GM12878 (cell line): ENCODE measurements at regions not wholly inside any gene's neighbourhood (a gene's known extent, or its start where the extent isn't known, plus 50 kb on each side); places are given as distances from the start of the nearest gene placed in this dataset.

Experiments
- ATAC-seq: fragments of 200-7000 bp; cut with Tn5 transposase; 3 replicates; pipeline ENCODE4 v1.9.1; 2020; ENCODE audit warnings: mild to moderate bottlenecking, moderate library complexity
- BruUV-seq: library from RNA; stranded (reverse); fragments of 400-500 nt; replicated peaks from 2 replicates; lab custom pipeline; 2021; lab: Mats Ljungman, UMichigan
- CTCF ChIA-PET: fragments of 300-600 bp; sonication (Branson Sonifier 250); formaldehyde crosslinking; extraction: SDS; loops from one replicate; lab custom pipeline; 2021; ENCODE audit warnings: inconsistent platforms; lab: Yijun Ruan, JAX
- POLR2A ChIA-PET: fragments of 350-600 bp; formaldehyde crosslinking; extraction: SDS; loops from one replicate; lab custom pipeline; 2021; ENCODE audit warnings: inconsistent platforms; lab: Charles Lee
- RAD21 ChIA-PET: fragments of 300-600 bp; sonication (Branson Sonifier 250); formaldehyde crosslinking; loops from one replicate; lab custom pipeline; 2023; ENCODE audit warnings: antibody characterized with exemption; ENCODE audit not compliant: unreplicated experiment; lab: Charles Lee
- SMC1A ChIA-PET: fragments of 300-600 bp; sonication (Branson Sonifier 250); formaldehyde crosslinking; loops from one replicate; lab custom pipeline; 2023; ENCODE audit not compliant: unreplicated experiment, uncharacterized antibody; lab: Charles Lee
- DNase-seq: peaks from one replicate; pipeline ENCODE4 v3.0.0-alpha.2; 2011; ENCODE audit warnings: low read depth, low spot score
- FAIRE-seq: peaks from 3 replicates; lab custom pipeline; 2011; peaks lifted over from hg19 to GRCh38; lab: Jason Lieb, UNC
- H2AFZ ChIP-seq: 2 replicates; pipeline ENCODE4 v1.6.0; 2011; ENCODE audit warnings: low read depth, low read length, control low read depth; ENCODE audit not compliant: control insufficient read depth
- H3K27ac ChIP-seq: 2 replicates; pipeline ENCODE4 v1.5.1; 2011; ENCODE audit warnings: control low read depth; ENCODE audit not compliant: control insufficient read depth, insufficient read depth
- H3K27me3 ChIP-seq, 2 experiments: replicated peaks in 1 of 2; 2 replicates each; pipeline versions ENCODE4 v1.6.0 to v1.6.1; 2011; ENCODE audit warnings: low read length in 1 of 2; ENCODE audit not compliant: control insufficient read depth in 2 of 2, insufficient read depth in 2 of 2
- H3K36me3 ChIP-seq, 2 experiments: 2 replicates each; pipeline ENCODE4 v1.5.1; 2011; ENCODE audit warnings: low read length in 1 of 2; ENCODE audit not compliant: control insufficient read depth in 2 of 2, insufficient read depth in 2 of 2
- H3K4me1 ChIP-seq: 2 replicates; pipeline ENCODE4 v1.6.1; 2011; ENCODE audit warnings: mild to moderate bottlenecking, low read length, moderate library complexity, mixed read lengths; ENCODE audit not compliant: control insufficient read depth, insufficient read depth
- H3K4me2 ChIP-seq: 2 replicates; pipeline ENCODE4 v1.6.0; 2011; ENCODE audit warnings: control low read depth; ENCODE audit not compliant: control insufficient read depth, insufficient read depth
- H3K4me3 ChIP-seq: fragments of 200-600 bp; sonication (generic); 2 replicates; pipeline ENCODE4 v1.5.1; 2016
- H3K79me2 ChIP-seq: 2 replicates; pipeline ENCODE4 v1.6.0; 2011; ENCODE audit warnings: low read length; ENCODE audit not compliant: control insufficient read depth, insufficient read depth
- H3K9ac ChIP-seq: 2 replicates; pipeline ENCODE4 v1.8.0; 2011; ENCODE audit warnings: low read length, control low read depth, mixed read lengths; ENCODE audit not compliant: control insufficient read depth, insufficient read depth
- H3K9me3 ChIP-seq: replicated peaks from 3 replicates; pipeline ENCODE4 v1.5.1; 2011; ENCODE audit warnings: mild to moderate bottlenecking, low read length; ENCODE audit not compliant: control insufficient read depth, insufficient read depth
- H4K20me1 ChIP-seq: 2 replicates; pipeline ENCODE4 v1.6.0; 2011; ENCODE audit not compliant: control insufficient read depth, insufficient read depth
- ATF3 ChIP-seq: IDR thresholded peaks from 2 replicates; pipeline ENCODE4 v1.6.1; 2011; ENCODE audit warnings: low read depth, mild to moderate bottlenecking, low read length, moderate library complexity, borderline replicate concordance; ENCODE audit errors: extremely low read depth
- IKZF1 ChIP-seq: fragments of 450-650 bp; conservative IDR thresholded peaks from 2 replicates; pipeline ENCODE4 v1.6.1; 2017; ENCODE audit warnings: antibody characterized with exemption, mild to moderate bottlenecking
- IRF5 ChIP-seq: fragments of 450-650 bp; IDR thresholded peaks from 2 replicates; pipeline ENCODE4 v1.6.1; 2017; ENCODE audit warnings: borderline replicate concordance
- PML ChIP-seq: IDR thresholded peaks from 2 replicates; pipeline ENCODE4 v1.6.1; 2012; ENCODE audit warnings: low read length, inconsistent platforms
- POLR2A ChIP-seq: IDR thresholded peaks from 2 replicates; pipeline ENCODE4 v1.6.1; 2011; ENCODE audit warnings: low read depth, mild to moderate bottlenecking, low read length
- PRDM15 ChIP-seq: fragments of 450-650 bp; formaldehyde crosslinking; IDR thresholded peaks from 2 replicates; pipeline ENCODE4 v1.4.0; 2020; ENCODE audit warnings: mild to moderate bottlenecking, moderate library complexity
- SUPT20H ChIP-seq: IDR thresholded peaks from 2 replicates; pipeline ENCODE4 v1.6.1; 2011; ENCODE audit warnings: low read depth, mild to moderate bottlenecking, low read length, moderate library complexity, borderline replicate concordance; ENCODE audit not compliant: control insufficient read depth
- YY1 ChIP-seq: IDR thresholded peaks from 2 replicates; pipeline ENCODE4 v1.6.1; 2011; ENCODE audit warnings: low read depth, mild to moderate bottlenecking, low read length
- ZBTB40 ChIP-seq: fragments of 450-650 bp; IDR thresholded peaks from 2 replicates; pipeline ENCODE4 v1.6.1; 2016; ENCODE audit warnings: mild to moderate bottlenecking, moderate library complexity, borderline replicate concordance
- WGBS: methylation state at CpG from one replicate; pipeline ENCODE4 v1.1.6; 2016; ENCODE audit warnings: low lambda C conversion rate; ENCODE audit not compliant: insufficient replicate concordance, insufficient coverage; ENCODE audit errors: missing lambda C conversion rate; 5-methylcytosine and 5-hydroxymethylcytosine counted together
- in situ Hi-C: fragments of 300-500 bp; cut with MboI; formaldehyde crosslinking; loops from 9 replicates; pipeline ENCODE4 v1.14.3; 2018; ENCODE audit warnings: mixed read lengths
- intact Hi-C: fragments of 100-400 bp; cut with micrococcal nuclease; formaldehyde crosslinking; loops from one replicate; pipeline ENCODE4 v1.14.2; 2022; ENCODE audit not compliant: unreplicated experiment

GRCh38 chr22:22043296-22044078 lies 60.9 kb upstream of the TOP3B start:
- peak; percentile 61 for FAIRE-seq
- TF ChIP-seq ATF3 = no peak
- TF ChIP-seq IRF5 = no peak
- TF ChIP-seq SUPT20H = no peak
- no peak for TF ChIP-seq ZBTB40
- peak; percentile 56 for TF ChIP-seq POLR2A
- no peak for TF ChIP-seq PRDM15 (CRISPR knock-in tag)
- no peak for TF ChIP-seq YY1
- TF ChIP-seq IKZF1 = peak; percentile 51
- no peak for TF ChIP-seq PML

More at GRCh38 chr22:22043296-22044078, 60.9 kb upstream of the TOP3B start:
- TSS peak; percentile 88 for BruUV-seq
- CTCF ChIA-PET = interaction anchor here (0.7 to 6.5 kb wide), 22 partner anchors 11 to 913 kb away, joined by 3 to 156 read pairs (median 5); no protein-coding TSS in a partner anchor
- 21% methylated on average over 11 of the region's 11 CpGs for WGBS
- ATAC-seq (peak; percentile 85), DNase-seq (no peak)
- Histone ChIP-seq H3K9me3 (no peaks in the 10 kb centered on the region), H4K20me1 (no peaks in the 10 kb centered on the region), H3K36me3 (no peaks in the 10 kb centered on the region), H3K27me3 (no peaks in the 10 kb centered on the region), H3K9ac (peak overlapping the region; percentile 18), H3K4me2 (peak overlapping the region; percentile 77), H3K4me1 (peaks cover 15% of the 10 kb centered on the region), H3K27ac (peak overlapping the region; percentile 58), H3K79me2 (no peaks in the 10 kb centered on the region; the same call in 1 of the 2 replicates), H3K4me3 (peak overlapping the region; percentile 44; the same call in 1 of the 2 replicates), H2AFZ (peak overlapping the region; percentile 55)
- intact Hi-C loops = no loop called here
- RAD21 ChIA-PET = interaction anchor here (0.9 to 8.6 kb wide), 18 partner anchors 10 to 912 kb away, joined by 3 to 229 read pairs (median 10); no protein-coding TSS in a partner anchor
- in situ Hi-C loops = no loop called here
- SMC1A ChIA-PET = interaction anchor here (0.8 to 7.5 kb wide), 23 partner anchors 8 to 1094 kb away, joined by 3 to 174 read pairs (median 5); partner anchors contain the start of gene TOP3B
- POLR2A ChIA-PET = interaction anchor here (0.6 to 7.3 kb wide), 17 partner anchors 11 to 892 kb away, joined by 3 to 141 read pairs (median 5); no protein-coding TSS in a partner anchor
